Endothelial cell of umbilical vein (primary cell): ENCODE measurements at regions not wholly inside any gene's neighbourhood (a gene's known extent, or its start where the extent isn't known, plus 50 kb on each side); places are given as distances from the start of the nearest gene placed in this dataset.

Experiments used
- CTCF ChIP-seq, 2 donors: IDR thresholded peaks; 1 replicate in 1 of 2; 2 replicates in 1 of 2; pipeline ENCODE4 v1.5.1; 2011; ENCODE audit warnings: low read length in 2 of 2, mild to moderate bottlenecking in 2 of 2, moderate library complexity in 2 of 2, control low read depth in 1 of 2, inconsistent platforms in 1 of 2, low read depth in 1 of 2; ENCODE audit not compliant: insufficient read depth in 1 of 2; ENCODE audit errors: extremely low read depth in 1 of 2
- FOS ChIP-seq: IDR thresholded peaks from 2 replicates; pipeline ENCODE4 v1.6.1; 2011; ENCODE audit warnings: mild to moderate bottlenecking, low read length, moderate library complexity, borderline replicate concordance; ENCODE audit not compliant: insufficient read depth
- JUN ChIP-seq: IDR thresholded peaks from 2 replicates; pipeline ENCODE4 v1.6.1; 2011; ENCODE audit warnings: borderline replicate concordance, low read depth; ENCODE audit not compliant: insufficient read length, insufficient read depth
- MAX ChIP-seq: IDR thresholded peaks from 2 replicates; pipeline ENCODE4 v1.6.1; 2011; ENCODE audit not compliant: insufficient read depth, insufficient read length
- POLR2A ChIP-seq: IDR thresholded peaks from 2 replicates; pipeline ENCODE4 v1.6.1; 2012; ENCODE audit warnings: low read depth, mild to moderate bottlenecking, control low read depth, low read length
- POLR2AphosphoS5 ChIP-seq: IDR thresholded peaks from 2 replicates; pipeline ENCODE4 v1.6.1; 2012; ENCODE audit warnings: low read depth, mild to moderate bottlenecking, control low read depth, low read length, moderate library complexity; ENCODE audit not compliant: insufficient read depth

GRCh38 chr7:142248-142941, 50.0 kb upstream of the FAM20C start:
- TF ChIP-seq FOS (no peak), POLR2AphosphoS5 (no peak), POLR2A (no peak), CTCF (IDR thresholded peaks at IDR 0.05; ENCODE audit: extremely low read depth in 1 of 2, insufficient read depth in 1 of 2, low read depth in 1 of 2, low read length in 2 of 2) (no peak), JUN (no peak), MAX (no peak)
